ENCODE measurements at regions not wholly inside any gene's neighbourhood (a gene's known extent, or its start where the extent isn't known, plus 50 kb on each side); places are given as distances from the start of the nearest gene placed in this dataset.

- Histone ChIP-seq H3K27ac (ENCODE audit: low read depth) (no peak overlapping the region), H3K36me3 (ENCODE audit: insufficient read depth) (no peaks in the 10 kb centered on the region), H3K79me2 (replicated peaks; ENCODE audit: insufficient read depth) (no peaks in the 10 kb centered on the region), H4K20me1 (replicated peaks; ENCODE audit: insufficient read depth) (no peaks in the 10 kb centered on the region), H3K4me2 (no peak overlapping the region), H3K4me1 (ENCODE audit: insufficient read depth) (no peaks in the 10 kb centered on the region), H3K4me3 (no peak overlapping the region), H3K27me3 (ENCODE audit: insufficient read depth) (no peaks in the 10 kb centered on the region), H3K9me2 (ENCODE audit: insufficient read depth) (no peaks in the 10 kb centered on the region), H2AFZ (no peak overlapping the region), H3F3A (replicated peaks; ENCODE audit: low read depth) (no peaks in the 10 kb centered on the region)
- Mint-ChIP-seq H3K9me3 (no peaks in the 10 kb centered on the region), H3K36me3 (ENCODE audit: low read depth) (no peaks in the 10 kb centered on the region), H3K27me3 (ENCODE audit: insufficient read depth, low read depth, poor library complexity) (peaks cover 1% of the 10 kb centered on the region), H3K4me3 (no peak overlapping the region), H3K27ac (no peak overlapping the region), H3K4me1 (0 out of 3 replicates have a peak, but pooled peaks cover 2% of the 10 kb centered on the region)
- ATAC-seq (no peak), DNase-seq (ENCODE audit: low spot score) (no peak)
- TF ChIP-seq POLR2AphosphoS5 (IDR thresholded peaks at IDR 0.05; ENCODE audit: low read depth): no peak
- TF ChIP-seq ETS1 (IDR thresholded peaks at IDR 0.05): no peak
- TF ChIP-seq ZNF462 (CRISPR knock-in tag; IDR thresholded peaks at IDR 0.05): no peak
- TF ChIP-seq EZH2 (IDR thresholded peaks at IDR 0.05; ENCODE audit: low read depth, unreplicated experiment): no peak
- TF ChIP-seq EZH2phosphoT487 (IDR thresholded peaks at IDR 0.05; ENCODE audit: unreplicated experiment): no peak
- TF ChIP-seq CTCF (conservative IDR thresholded peaks at IDR 0.05; ENCODE audit: low read depth in 2 of 2): no peak
- TF ChIP-seq NANOG (IDR thresholded peaks at IDR 0.05; ENCODE audit: borderline replicate concordance): no peak
- TF ChIP-seq STAT1 (IDR thresholded peaks at IDR 0.05; ENCODE audit: unreplicated experiment): no peak
- TF ChIP-seq ZNF114 (CRISPR knock-in tag; IDR thresholded peaks at IDR 0.05): no peak
- TF ChIP-seq CREB1 (CRISPR knock-in tag; IDR thresholded peaks at IDR 0.05; ENCODE audit: low read depth): no peak
These were observed 102.6 kb upstream of the GUCY1A1 start for GRCh38 chr4:155564086-155564485.

Data from GM23338 (cell line).